Suppressor macrophage treated with lipopolysaccharide for 4 hours (primary cell): ENCODE measurements at regions not wholly inside any gene's neighbourhood (a gene's known extent, or its start where the extent isn't known, plus 50 kb on each side); places are given as distances from the start of the nearest gene placed in this dataset.

Source experiments
- DNase-seq: peaks from one replicate; pipeline ENCODE4 v3.0.0-alpha.2; 2020

GRCh38 chr20:6886065-6886729, 118.7 kb downstream of the BMP2 start:
- DNase-seq, result no peak

GRCh38 chr20:6887966-6888365, 120.5 kb downstream of the BMP2 start:
- DNase-seq, result no peak

- peak; percentile 18 for DNase-seq
Measured at GRCh38 chr20:6888736-6889395, 121.4 kb downstream of the BMP2 start.

- no peak for DNase-seq
Measured at GRCh38 chr20:6892724-6893123, 125.2 kb downstream of the BMP2 start.

- DNase-seq, result no peak
Measured at GRCh38 chr20:6898928-6899327, 131.4 kb downstream of the BMP2 start.

- no peak for DNase-seq
Measured at GRCh38 chr20:6906871-6907270, 139.4 kb downstream of the BMP2 start.

- DNase-seq, result no peak
Measured at GRCh38 chr20:6908673-6909072, 141.2 kb downstream of the BMP2 start.

GRCh38 chr20:6909608-6910007, 142.1 kb downstream of the BMP2 start:
- DNase-seq, result no peak

GRCh38 chr20:6914986-6915385, 147.5 kb downstream of the BMP2 start:
- DNase-seq, result no peak

GRCh38 chr20:6916938-6917337, 149.5 kb downstream of the BMP2 start:
- no peak for DNase-seq

- DNase-seq, result no peak
Measured at GRCh38 chr20:6919792-6920468, 152.4 kb downstream of the BMP2 start.

GRCh38 chr20:6920991-6921613, 153.6 kb downstream of the BMP2 start:
- no peak for DNase-seq

GRCh38 chr20:6921717-6922386, 154.4 kb downstream of the BMP2 start:
- no peak for DNase-seq

- DNase-seq, result no peak
Measured at GRCh38 chr20:6924681-6925080, 157.2 kb downstream of the BMP2 start.

- DNase-seq, result no peak
Measured at GRCh38 chr20:6925744-6926278, 158.3 kb downstream of the BMP2 start.

GRCh38 chr20:6940048-6940447, 172.6 kb downstream of the BMP2 start:
- DNase-seq, result peak; percentile 53

- peak; percentile 2 for DNase-seq
Measured at GRCh38 chr20:6940876-6941275, 173.4 kb downstream of the BMP2 start.

- no peak for DNase-seq
Measured at GRCh38 chr20:6941571-6941970, 174.1 kb downstream of the BMP2 start.

GRCh38 chr20:6942266-6942665, 174.8 kb downstream of the BMP2 start:
- DNase-seq, result no peak

- DNase-seq, result no peak
Measured at GRCh38 chr20:6944292-6944691, 176.8 kb downstream of the BMP2 start.

GRCh38 chr20:6953611-6954010, 186.1 kb downstream of the BMP2 start:
- DNase-seq, result no peak

GRCh38 chr20:6954219-6954618, 186.7 kb downstream of the BMP2 start:
- no peak for DNase-seq

GRCh38 chr20:6956056-6956455, 188.6 kb downstream of the BMP2 start:
- peak; percentile 74 for DNase-seq
